GM23338 (cell line): ENCODE measurements at regions not wholly inside any gene's neighbourhood (a gene's known extent, or its start where the extent isn't known, plus 50 kb on each side); places are given as distances from the start of the nearest gene placed in this dataset.
A peak's percentile ranks its signal among the peaks of the same experiment; 100 is the strongest.
"Not testable (repeated sequence)": the region's sequence is repeated elsewhere in the genome, so short reads cannot be mapped to it uniquely, and the experiment has no call there.

ENCODE experiments used
- ATAC-seq: fragments of 200-7000 bp; cut with Tn5 transposase; 3 replicates; pipeline ENCODE4 v1.9.1; 2020
- DNase-seq: peaks from one replicate; pipeline ENCODE4 v3.0.0-alpha.2; 2015; ENCODE audit warnings: low spot score
- H2AFZ ChIP-seq: fragments of 200-600 bp; sonication (generic); 2 replicates; pipeline ENCODE4 v1.8.0; 2016; ENCODE audit warnings: antibody characterized with exemption, mild to moderate bottlenecking, moderate library complexity
- H3F3A ChIP-seq: fragments of 200-600 bp; sonication (generic); replicated peaks from 2 replicates; pipeline ENCODE4 v1.8.0; 2017; ENCODE audit warnings: antibody characterized with exemption, mixed run types, low read depth
- H3K27ac ChIP-seq: fragments of 200-600 bp; sonication (generic); 2 replicates; pipeline ENCODE4 v1.6.1; 2016; ENCODE audit warnings: low read depth
- H3K27me3 ChIP-seq: fragments of 200-600 bp; sonication (generic); 2 replicates; pipeline ENCODE4 v1.8.0; 2016; ENCODE audit warnings: mild to moderate bottlenecking, mixed run types, moderate library complexity; ENCODE audit not compliant: insufficient read depth
- H3K36me3 ChIP-seq: fragments of 200-600 bp; sonication (generic); 2 replicates; pipeline ENCODE4 v1.8.0; 2016; ENCODE audit warnings: mild to moderate bottlenecking; ENCODE audit not compliant: insufficient read depth
- H3K4me1 ChIP-seq: fragments of 200-600 bp; sonication (generic); 2 replicates; pipeline ENCODE4 v1.8.0; 2016; ENCODE audit warnings: mild to moderate bottlenecking, moderate library complexity; ENCODE audit not compliant: insufficient read depth
- H3K4me2 ChIP-seq: fragments of 200-600 bp; sonication (generic); 2 replicates; pipeline ENCODE4 v1.7.1; 2017; ENCODE audit warnings: mixed run types
- H3K4me3 ChIP-seq: fragments of 200-600 bp; sonication (generic); 2 replicates; pipeline ENCODE4 v1.6.1; 2016; ENCODE audit warnings: mixed run types
- H3K79me2 ChIP-seq: fragments of 200-600 bp; sonication (generic); replicated peaks from 2 replicates; pipeline ENCODE4 v1.8.0; 2017; ENCODE audit warnings: mild to moderate bottlenecking; ENCODE audit not compliant: insufficient read depth
- H3K9me2 ChIP-seq: fragments of 200-600 bp; sonication (generic); 2 replicates; pipeline ENCODE4 v1.8.0; 2017; ENCODE audit not compliant: insufficient read depth
- H4K20me1 ChIP-seq: fragments of 200-600 bp; sonication (generic); replicated peaks from 2 replicates; pipeline ENCODE4 v1.8.0; 2017; ENCODE audit warnings: mild to moderate bottlenecking; ENCODE audit not compliant: insufficient read depth
- H3K27ac Mint-ChIP-seq: 2 replicates; pipeline ENCODE4 v1.8.0; 2020; ENCODE audit warnings: inconsistent platforms, mild to moderate bottlenecking, moderate library complexity, mixed read lengths
- H3K27me3 Mint-ChIP-seq: 3 replicates; pipeline ENCODE4 v1.8.0; 2022; ENCODE audit warnings: low read depth, mild to moderate bottlenecking, moderate library complexity, mixed read lengths, inconsistent platforms; ENCODE audit not compliant: insufficient read depth, poor library complexity
- H3K36me3 Mint-ChIP-seq: 3 replicates; pipeline ENCODE4 v1.8.0; 2021; ENCODE audit warnings: low read depth, mild to moderate bottlenecking, inconsistent platforms, moderate library complexity, mixed read lengths
- H3K4me1 Mint-ChIP-seq: 3 replicates; pipeline ENCODE4 v1.8.0; 2020; ENCODE audit warnings: mild to moderate bottlenecking, inconsistent platforms, mixed read lengths
- H3K4me3 Mint-ChIP-seq: 3 replicates; pipeline ENCODE4 v1.8.0; 2021; ENCODE audit warnings: moderate library complexity, mild to moderate bottlenecking, inconsistent platforms, mixed read lengths
- H3K9me3 Mint-ChIP-seq: 3 replicates; pipeline ENCODE4 v1.8.0; 2020; ENCODE audit warnings: moderate library complexity, mild to moderate bottlenecking, inconsistent platforms, mixed read lengths
- CREB1 ChIP-seq: fragments of 250-450 bp; sonication (Bioruptor Pico); IDR thresholded peaks from 2 replicates; pipeline ENCODE4 v1.5.0; 2020; ENCODE audit warnings: low read depth, mild to moderate bottlenecking, moderate library complexity
- JUNB ChIP-seq: IDR thresholded peaks from one replicate; pipeline ENCODE4 v1.6.1; 2016; ENCODE audit warnings: antibody characterized with exemption; ENCODE audit not compliant: unreplicated experiment
- POLR2AphosphoS5 ChIP-seq: IDR thresholded peaks from 2 replicates; pipeline ENCODE4 v1.6.1; 2016; ENCODE audit warnings: antibody characterized with exemption, low read depth
- REST ChIP-seq: IDR thresholded peaks from one replicate; pipeline ENCODE4 v1.6.1; 2018; ENCODE audit warnings: antibody characterized with exemption; ENCODE audit not compliant: unreplicated experiment
- STAT1 ChIP-seq: IDR thresholded peaks from one replicate; pipeline ENCODE4 v1.6.1; 2016; ENCODE audit warnings: antibody characterized with exemption; ENCODE audit not compliant: unreplicated experiment
- ZNF114 ChIP-seq: fragments of 250-450 bp; sonication (Bioruptor Pico); IDR thresholded peaks from 2 replicates; pipeline ENCODE4 v1.5.0; 2020; ENCODE audit warnings: mild to moderate bottlenecking, moderate library complexity
- ZNF331 ChIP-seq: fragments of 250-450 bp; sonication (Bioruptor Pico); IDR thresholded peaks from 2 replicates; pipeline ENCODE4 v1.5.0; 2020; ENCODE audit warnings: low read depth, mild to moderate bottlenecking, moderate library complexity
- TF ChIP-seq, protein P1 (sequence below), 2 experiments: fragments of 200-600 bp in 1 of 2; sonication (generic) in 1 of 2; conservative IDR thresholded peaks; 2 replicates each; pipeline versions ENCODE4 v1.5.1 to v1.6.1; 2016 to 2017; ENCODE audit warnings: antibody characterized with exemption in 2 of 2, low read depth in 2 of 2, mild to moderate bottlenecking in 2 of 2, moderate library complexity in 1 of 2
- TF ChIP-seq, protein P2 (sequence below): IDR thresholded peaks from 2 replicates; pipeline ENCODE4 v1.6.1; 2016; ENCODE audit warnings: antibody characterized with exemption

- not testable (repeated sequence) for H3K4me2 ChIP-seq, H2AFZ ChIP-seq, H3F3A ChIP-seq, H3K27ac ChIP-seq, H3K27ac Mint-ChIP-seq, H3K27me3 Mint-ChIP-seq, H3K4me3 ChIP-seq, H4K20me1 ChIP-seq, H3K9me2 ChIP-seq, H3K27me3 ChIP-seq, ATAC-seq, H3K4me1 Mint-ChIP-seq, H3K4me1 ChIP-seq, DNase-seq, H3K4me3 Mint-ChIP-seq, H3K79me2 ChIP-seq
- peaks cover 12% of the 10 kb centered on the region; the same call in 1 of the 2 replicates for H3K36me3 ChIP-seq
- TF ChIP-seq, protein P1, sequence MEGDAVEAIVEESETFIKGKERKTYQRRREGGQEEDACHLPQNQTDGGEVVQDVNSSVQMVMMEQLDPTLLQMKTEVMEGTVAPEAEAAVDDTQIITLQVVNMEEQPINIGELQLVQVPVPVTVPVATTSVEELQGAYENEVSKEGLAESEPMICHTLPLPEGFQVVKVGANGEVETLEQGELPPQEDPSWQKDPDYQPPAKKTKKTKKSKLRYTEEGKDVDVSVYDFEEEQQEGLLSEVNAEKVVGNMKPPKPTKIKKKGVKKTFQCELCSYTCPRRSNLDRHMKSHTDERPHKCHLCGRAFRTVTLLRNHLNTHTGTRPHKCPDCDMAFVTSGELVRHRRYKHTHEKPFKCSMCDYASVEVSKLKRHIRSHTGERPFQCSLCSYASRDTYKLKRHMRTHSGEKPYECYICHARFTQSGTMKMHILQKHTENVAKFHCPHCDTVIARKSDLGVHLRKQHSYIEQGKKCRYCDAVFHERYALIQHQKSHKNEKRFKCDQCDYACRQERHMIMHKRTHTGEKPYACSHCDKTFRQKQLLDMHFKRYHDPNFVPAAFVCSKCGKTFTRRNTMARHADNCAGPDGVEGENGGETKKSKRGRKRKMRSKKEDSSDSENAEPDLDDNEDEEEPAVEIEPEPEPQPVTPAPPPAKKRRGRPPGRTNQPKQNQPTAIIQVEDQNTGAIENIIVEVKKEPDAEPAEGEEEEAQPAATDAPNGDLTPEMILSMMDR (conservative IDR thresholded peaks at IDR 0.05; ENCODE audit: low read depth in 2 of 2) = 0 out of 4 replicates have a peak, but pooled peaks of 1 of the 2 experiments have one; percentile 31
- Mint-ChIP-seq H3K36me3 (peaks cover 48% of the 10 kb centered on the region), H3K9me3 (peaks cover 94% of the 10 kb centered on the region)
Measured at GRCh38 chr22:10934704-10935103, 4593.3 kb upstream of the OR11H1 start.

- H3F3A ChIP-seq = no peaks in the 10 kb centered on the region
- H4K20me1 ChIP-seq = no peaks in the 10 kb centered on the region
- TF ChIP-seq, protein P1 (conservative IDR thresholded peaks at IDR 0.05; ENCODE audit: low read depth in 2 of 2) = no peak
- TF ChIP-seq STAT1 = no peak
- TF ChIP-seq JUNB = no peak
- TF ChIP-seq CREB1 (CRISPR knock-in tag) = no peak
- no peak for TF ChIP-seq POLR2AphosphoS5
- no peak for TF ChIP-seq ZNF331 (CRISPR knock-in tag)
- TF ChIP-seq, protein P2, sequence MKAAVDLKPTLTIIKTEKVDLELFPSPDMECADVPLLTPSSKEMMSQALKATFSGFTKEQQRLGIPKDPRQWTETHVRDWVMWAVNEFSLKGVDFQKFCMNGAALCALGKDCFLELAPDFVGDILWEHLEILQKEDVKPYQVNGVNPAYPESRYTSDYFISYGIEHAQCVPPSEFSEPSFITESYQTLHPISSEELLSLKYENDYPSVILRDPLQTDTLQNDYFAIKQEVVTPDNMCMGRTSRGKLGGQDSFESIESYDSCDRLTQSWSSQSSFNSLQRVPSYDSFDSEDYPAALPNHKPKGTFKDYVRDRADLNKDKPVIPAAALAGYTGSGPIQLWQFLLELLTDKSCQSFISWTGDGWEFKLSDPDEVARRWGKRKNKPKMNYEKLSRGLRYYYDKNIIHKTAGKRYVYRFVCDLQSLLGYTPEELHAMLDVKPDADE = no peak
- no peak for TF ChIP-seq ZNF114 (CRISPR knock-in tag)
- no peak for TF ChIP-seq REST
- no peak overlapping the region for H3K4me2 ChIP-seq
- no peaks in the 10 kb centered on the region for H3K9me2 ChIP-seq
- H3K27ac ChIP-seq = no peak overlapping the region
- H3K27me3 ChIP-seq = no peaks in the 10 kb centered on the region
- Mint-ChIP-seq H3K4me3 (no peak overlapping the region), H3K9me3 (peaks cover 95% of the 10 kb centered on the region), H3K36me3 (peaks cover 54% of the 10 kb centered on the region), H3K4me1 (no peaks in the 10 kb centered on the region), H3K27ac (no peak overlapping the region), H3K27me3 (peaks cover 3% of the 10 kb centered on the region)
- H3K4me3 ChIP-seq = no peak overlapping the region
- peaks cover 7% of the 10 kb centered on the region; the same call in 1 of the 2 replicates for H3K36me3 ChIP-seq
- H3K79me2 ChIP-seq = no peaks in the 10 kb centered on the region
- no peak overlapping the region for H2AFZ ChIP-seq
- DNase-seq (no peak), ATAC-seq (no peak)
- no peaks in the 10 kb centered on the region for H3K4me1 ChIP-seq
Measured at GRCh38 chr22:10961043-10961860, 4566.7 kb upstream of the OR11H1 start.

GRCh38 chr22:10961861-10962255, 4566.1 kb upstream of the OR11H1 start:
- not testable (repeated sequence) for H4K20me1 ChIP-seq, H3F3A ChIP-seq, H2AFZ ChIP-seq, DNase-seq, H3K4me2 ChIP-seq, H3K79me2 ChIP-seq, H3K27ac ChIP-seq, H3K27ac Mint-ChIP-seq, H3K9me2 ChIP-seq, H3K4me1 ChIP-seq, H3K4me1 Mint-ChIP-seq, H3K4me3 ChIP-seq, H3K36me3 ChIP-seq, H3K27me3 ChIP-seq, ATAC-seq, H3K4me3 Mint-ChIP-seq, H3K27me3 Mint-ChIP-seq
- Mint-ChIP-seq H3K9me3 (peaks cover 91% of the 10 kb centered on the region), H3K36me3 (peaks cover 51% of the 10 kb centered on the region)
